Chondrocyte (in vitro differentiated cells): ENCODE measurements at regions not wholly inside any gene's neighbourhood (a gene's known extent, or its start where the extent isn't known, plus 50 kb on each side); places are given as distances from the start of the nearest gene placed in this dataset.
A peak's percentile ranks its signal among the peaks of the same experiment; 100 is the strongest.

ENCODE experiments used
- DNase-seq: peaks from one replicate; pipeline ENCODE4 v3.0.0; 2021; ENCODE audit warnings: mixed read lengths, low spot score
- H3K27ac Mint-ChIP-seq: one replicate; pipeline ENCODE4 v1.8.0; 2021; ENCODE audit warnings: mild to moderate bottlenecking, moderate library complexity, mixed read lengths; ENCODE audit not compliant: unreplicated experiment
- H3K27me3 Mint-ChIP-seq: 2 replicates; pipeline ENCODE4 v1.8.0; 2021; ENCODE audit warnings: low read depth, mixed read lengths
- H3K36me3 Mint-ChIP-seq: 2 replicates; pipeline ENCODE4 v1.8.0; 2021; ENCODE audit warnings: low read depth, mixed read lengths
- H3K4me1 Mint-ChIP-seq: 2 replicates; pipeline ENCODE4 v1.8.0; 2021; ENCODE audit warnings: low read depth, mild to moderate bottlenecking, mixed read lengths
- H3K4me3 Mint-ChIP-seq: one replicate; pipeline ENCODE4 v1.8.0; 2021; ENCODE audit warnings: mild to moderate bottlenecking, moderate library complexity, mixed read lengths; ENCODE audit not compliant: unreplicated experiment
- H3K9me3 Mint-ChIP-seq: 2 replicates; pipeline ENCODE4 v1.8.0; 2021; ENCODE audit warnings: low read depth, mixed read lengths
- TF ChIP-seq, protein P1 (sequence below): fragments of 200-600 bp; sonication (generic); IDR thresholded peaks from 2 replicates; pipeline ENCODE4 v1.5.0; 2021; ENCODE audit warnings: antibody characterized with exemption, mild to moderate bottlenecking, moderate library complexity

DNA sequence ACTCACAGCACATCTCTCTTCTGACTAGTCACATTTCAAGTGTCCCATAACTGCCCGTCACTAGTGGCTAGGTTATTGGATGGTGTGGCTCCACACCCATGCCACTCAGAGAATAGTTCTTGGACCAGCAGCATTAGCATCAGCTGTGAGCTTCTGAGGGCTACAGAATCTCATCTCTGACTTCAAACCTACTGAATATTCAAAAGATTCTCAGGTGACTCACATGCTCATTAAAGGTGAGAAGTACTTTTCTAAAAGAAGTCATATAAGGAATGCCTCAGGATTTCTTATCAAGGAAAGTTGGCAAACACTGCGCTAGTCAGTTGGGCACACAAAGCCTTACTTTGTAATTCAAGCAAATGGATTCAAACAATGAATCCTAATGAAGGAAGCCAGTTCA, 305.0 kb upstream of the CDH12 start:
- Mint-ChIP-seq H3K36me3 (no peaks in the 10 kb centered on the region), H3K27ac (no peak overlapping the region), H3K9me3 (no peaks in the 10 kb centered on the region), H3K4me3 (no peak overlapping the region), H3K4me1 (no peaks in the 10 kb centered on the region), H3K27me3 (peaks cover 5% of the 10 kb centered on the region)
- TF ChIP-seq, protein P1, sequence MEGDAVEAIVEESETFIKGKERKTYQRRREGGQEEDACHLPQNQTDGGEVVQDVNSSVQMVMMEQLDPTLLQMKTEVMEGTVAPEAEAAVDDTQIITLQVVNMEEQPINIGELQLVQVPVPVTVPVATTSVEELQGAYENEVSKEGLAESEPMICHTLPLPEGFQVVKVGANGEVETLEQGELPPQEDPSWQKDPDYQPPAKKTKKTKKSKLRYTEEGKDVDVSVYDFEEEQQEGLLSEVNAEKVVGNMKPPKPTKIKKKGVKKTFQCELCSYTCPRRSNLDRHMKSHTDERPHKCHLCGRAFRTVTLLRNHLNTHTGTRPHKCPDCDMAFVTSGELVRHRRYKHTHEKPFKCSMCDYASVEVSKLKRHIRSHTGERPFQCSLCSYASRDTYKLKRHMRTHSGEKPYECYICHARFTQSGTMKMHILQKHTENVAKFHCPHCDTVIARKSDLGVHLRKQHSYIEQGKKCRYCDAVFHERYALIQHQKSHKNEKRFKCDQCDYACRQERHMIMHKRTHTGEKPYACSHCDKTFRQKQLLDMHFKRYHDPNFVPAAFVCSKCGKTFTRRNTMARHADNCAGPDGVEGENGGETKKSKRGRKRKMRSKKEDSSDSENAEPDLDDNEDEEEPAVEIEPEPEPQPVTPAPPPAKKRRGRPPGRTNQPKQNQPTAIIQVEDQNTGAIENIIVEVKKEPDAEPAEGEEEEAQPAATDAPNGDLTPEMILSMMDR, result no peak
- no peak for DNase-seq

GRCh38 chr5:23157716-23158115, 304.6 kb upstream of the CDH12 start:
- Mint-ChIP-seq H3K27me3 (peaks cover 8% of the 10 kb centered on the region), H3K36me3 (no peaks in the 10 kb centered on the region), H3K27ac (no peak overlapping the region), H3K9me3 (no peaks in the 10 kb centered on the region), H3K4me3 (no peak overlapping the region), H3K4me1 (no peaks in the 10 kb centered on the region)
- TF ChIP-seq, protein P1, result no peak
- no peak for DNase-seq

DNA sequence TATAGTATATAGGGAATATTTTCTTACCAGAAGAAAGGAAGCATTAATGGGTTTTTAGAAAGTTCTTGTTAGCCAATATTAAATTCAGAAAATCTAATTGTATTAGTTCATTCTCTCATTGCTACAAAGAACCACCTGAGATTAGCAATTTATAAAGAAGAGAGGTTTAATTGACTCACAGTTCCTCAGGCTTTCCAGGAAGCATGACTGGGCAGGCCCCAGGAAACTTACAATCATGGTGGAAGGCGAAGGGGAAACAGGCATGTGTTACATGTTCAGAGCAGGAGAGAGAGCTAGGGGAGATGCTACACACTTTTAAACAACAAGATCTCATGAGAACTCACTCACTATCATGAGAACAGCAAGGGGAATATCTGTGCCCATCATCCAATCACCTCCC, 304.0 kb upstream of the CDH12 start:
- TF ChIP-seq, protein P1, result no peak
- Mint-ChIP-seq H3K9me3 (no peaks in the 10 kb centered on the region), H3K27me3 (peaks cover 9% of the 10 kb centered on the region), H3K27ac (no peak overlapping the region), H3K36me3 (no peaks in the 10 kb centered on the region), H3K4me1 (no peaks in the 10 kb centered on the region), H3K4me3 (no peak overlapping the region)
- DNase-seq, result no peak

DNA sequence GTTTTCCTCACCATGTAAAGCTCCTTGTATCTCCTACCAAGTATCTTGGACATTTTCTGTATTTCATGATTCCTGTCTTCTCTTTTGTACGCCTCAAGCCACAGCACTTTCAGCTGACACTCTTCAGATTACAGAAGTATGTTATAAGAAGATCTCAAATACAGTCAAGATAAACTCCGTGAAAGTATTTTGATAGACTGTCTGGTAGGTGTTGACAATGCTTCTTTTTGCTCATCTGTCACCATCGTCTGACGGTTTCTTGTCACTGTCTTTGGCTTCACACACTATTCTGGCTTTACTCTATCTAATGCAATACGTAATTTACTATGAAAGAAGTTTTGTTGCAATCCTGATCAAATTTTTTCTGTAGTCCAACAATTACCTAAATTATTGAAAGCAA, 294.5 kb upstream of the CDH12 start:
- TF ChIP-seq, protein P1, result no peak
- Mint-ChIP-seq H3K4me3 (no peak overlapping the region), H3K9me3 (peaks cover 14% of the 10 kb centered on the region), H3K27me3 (peaks cover 28% of the 10 kb centered on the region), H3K36me3 (no peaks in the 10 kb centered on the region), H3K27ac (no peak overlapping the region), H3K4me1 (no peaks in the 10 kb centered on the region)
- DNase-seq, result no peak

DNA sequence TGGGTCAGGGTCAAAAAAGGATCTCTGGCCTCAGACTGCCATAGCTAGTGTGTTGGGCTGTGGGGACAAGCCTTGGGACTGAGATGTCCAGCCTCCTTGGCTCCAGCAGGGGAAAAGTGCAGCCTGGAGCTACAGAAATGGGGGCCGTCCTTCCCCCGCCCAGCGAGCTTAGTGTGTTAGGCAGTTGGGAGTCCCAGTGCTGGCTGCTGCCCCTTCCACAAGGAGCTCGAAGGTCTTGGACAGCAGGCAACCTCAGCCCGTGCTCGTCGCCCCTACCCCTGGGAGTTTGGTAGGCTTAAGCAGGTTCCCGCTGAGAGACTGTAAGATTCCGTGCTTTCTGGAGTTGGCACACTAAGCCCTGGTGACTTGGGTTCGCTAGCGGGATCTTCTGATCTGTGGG, 293.0 kb upstream of the CDH12 start:
- Mint-ChIP-seq H3K4me3 (no peak overlapping the region), H3K27me3 (peaks cover 29% of the 10 kb centered on the region), H3K4me1 (no peaks in the 10 kb centered on the region), H3K9me3 (peaks cover 14% of the 10 kb centered on the region), H3K36me3 (no peaks in the 10 kb centered on the region), H3K27ac (no peak overlapping the region)
- peak; percentile 82 for DNase-seq
- TF ChIP-seq, protein P1, result no peak
